HL-60 (cell line): ENCODE measurements at regions not wholly inside any gene's neighbourhood (a gene's known extent, or its start where the extent isn't known, plus 50 kb on each side); places are given as distances from the start of the nearest gene placed in this dataset.

Experiments used
- DNase-seq, 2 experiments: peaks; one replicate each; pipeline ENCODE4 v3.0.0-alpha.2; 2010 to 2020; ENCODE audit warnings: low read depth in 1 of 2, low spot score in 1 of 2
- H3K27ac ChIP-seq: fragments of 250-450 bp; sonication (Bioruptor Pico); replicated peaks from 2 replicates; pipeline ENCODE4 v1.5.1; 2020; ENCODE audit warnings: mild to moderate bottlenecking, moderate library complexity
- H3K27me3 ChIP-seq: fragments of 250-450 bp; sonication (Bioruptor Pico); 2 replicates; pipeline ENCODE4 v1.5.1; 2021; ENCODE audit warnings: mild to moderate bottlenecking, moderate library complexity; ENCODE audit not compliant: insufficient read depth, poor library complexity, severe bottlenecking
- H3K4me3 ChIP-seq: replicated peaks from 2 replicates; pipeline ENCODE4 v1.5.1; 2011; ENCODE audit warnings: mild to moderate bottlenecking, control low read depth, low read length; ENCODE audit not compliant: insufficient read depth
- CTCF ChIP-seq: IDR thresholded peaks from one replicate; pipeline ENCODE4 v1.5.1; 2011; ENCODE audit warnings: low read length, control low read depth, inconsistent platforms; ENCODE audit not compliant: insufficient read depth
- GABPA ChIP-seq: IDR thresholded peaks from 2 replicates; pipeline ENCODE4 v1.6.1; 2012; ENCODE audit warnings: low read depth
- POLR2AphosphoS5 ChIP-seq: IDR thresholded peaks from 2 replicates; pipeline ENCODE4 v1.6.1; 2012; ENCODE audit warnings: low read depth
- REST ChIP-seq: IDR thresholded peaks from 2 replicates; pipeline ENCODE4 v1.6.1; 2012; ENCODE audit warnings: low read depth; ENCODE audit not compliant: insufficient replicate concordance
- SPI1 ChIP-seq: IDR thresholded peaks from 2 replicates; pipeline ENCODE4 v1.6.1; 2012; ENCODE audit warnings: low read depth, mild to moderate bottlenecking, borderline replicate concordance

GRCh38 chr2:217117523-217117922 lies 257.7 kb upstream of the TNP1 start:
- DNase-seq, result no peak
- no peak overlapping the region for H3K4me3 ChIP-seq
- no peak overlapping the region for H3K27ac ChIP-seq
- no peak for TF ChIP-seq POLR2AphosphoS5
- no peak for TF ChIP-seq SPI1
- H3K27me3 ChIP-seq, result no peaks in the 10 kb centered on the region

- TF ChIP-seq SPI1, result no peak
- TF ChIP-seq GABPA, result no peak
- TF ChIP-seq REST, result no peak
- TF ChIP-seq CTCF, result no peak
- no peak for TF ChIP-seq POLR2AphosphoS5
- Histone ChIP-seq H3K27me3 (no peaks in the 10 kb centered on the region), H3K27ac (no peak overlapping the region), H3K4me3 (no peak overlapping the region)
- no peak for DNase-seq
These were observed 256.7 kb upstream of the TNP1 start for GRCh38 chr2:217116610-217117009.

GRCh38 chr2:217114117-217114516 lies 254.3 kb upstream of the TNP1 start:
- Histone ChIP-seq H3K27me3 (no peaks in the 10 kb centered on the region), H3K4me3 (no peak overlapping the region), H3K27ac (no peak overlapping the region)
- no peak for TF ChIP-seq POLR2AphosphoS5
- no peak for TF ChIP-seq SPI1
- TF ChIP-seq CTCF, result no peak
- TF ChIP-seq GABPA, result no peak
- DNase-seq, result no peak

- no peaks in the 10 kb centered on the region for H3K27me3 ChIP-seq
- no peak for TF ChIP-seq CTCF
- TF ChIP-seq SPI1, result no peak
- TF ChIP-seq REST, result no peak
- TF ChIP-seq GABPA, result no peak
- no peak for TF ChIP-seq POLR2AphosphoS5
- DNase-seq, result no peak
- H3K27ac ChIP-seq, result no peak overlapping the region
- H3K4me3 ChIP-seq, result no peak overlapping the region
These were observed 253.6 kb upstream of the TNP1 start for GRCh38 chr2:217113491-217113890.
